ENCODE measurements at regions not wholly inside any gene's neighbourhood (a gene's known extent, or its start where the extent isn't known, plus 50 kb on each side); places are given as distances from the start of the nearest gene placed in this dataset.

GRCh38 chr9:82206946-82207345 is 218.4 kb downstream of the SPATA31D1 start:
- no peak overlapping the region for H2BK12ac ChIP-seq (ENCODE audit: low read length)
- H3K9ac ChIP-seq (ENCODE audit: low read length): no peak overlapping the region
- H3K9me3 ChIP-seq (ENCODE audit: insufficient read depth, low read depth, low read length): no peaks in the 10 kb centered on the region
- no peak overlapping the region for H3K27ac ChIP-seq (ENCODE audit: low read depth, low read length)
- H3K4me1 ChIP-seq (ENCODE audit: control insufficient read depth in 1 of 2, insufficient read depth in 2 of 2, low read length in 2 of 2): peaks cover 0 to 2% of the 10 kb centered on the region in 2 experiments
- no peak overlapping the region for H4K8ac ChIP-seq (ENCODE audit: low read depth, low read length)
- no peak overlapping the region for H4K12ac ChIP-seq (ENCODE audit: low read depth, low read length)
- H4K91ac ChIP-seq (ENCODE audit: low read depth, low read length): no peak overlapping the region
- H3K23ac ChIP-seq (ENCODE audit: low read length): no peak overlapping the region
- no peak overlapping the region for H3K14ac ChIP-seq (ENCODE audit: low read length)
- no peak overlapping the region for H2AK5ac ChIP-seq (ENCODE audit: low read length)
- H3K18ac ChIP-seq (ENCODE audit: low read length): no peak overlapping the region
- no peak overlapping the region for H3K4me3 ChIP-seq (ENCODE audit: low read depth, low read length)
- no peaks in the 10 kb centered on the region for H3K27me3 ChIP-seq (ENCODE audit: insufficient read depth, low read length)
- H2AFZ ChIP-seq (ENCODE audit: insufficient read depth, low read length, poor library complexity): no peak overlapping the region
- H2BK5ac ChIP-seq (ENCODE audit: low read depth, low read length, poor library complexity): no peak overlapping the region
- no peaks in the 10 kb centered on the region for H3K79me1 ChIP-seq (ENCODE audit: low read length)
- no peaks in the 10 kb centered on the region for H3K36me3 ChIP-seq (ENCODE audit: control insufficient read depth in 1 of 2, insufficient read depth in 2 of 2, low read length in 2 of 2)
- H3K79me2 ChIP-seq (ENCODE audit: control insufficient read depth, insufficient read depth, low read length, poor library complexity): no peaks in the 10 kb centered on the region
- no peak overlapping the region for H3K4me2 ChIP-seq (ENCODE audit: low read length)
- WGBS (ENCODE audit: extremely low coverage, insufficient coverage, insufficient read length): no CpG with 5 or more reads among the region's 1 CpG
- H2BK120ac ChIP-seq (ENCODE audit: insufficient read depth, low read length, poor library complexity): no peak overlapping the region
- no peak overlapping the region for H3K4ac ChIP-seq (ENCODE audit: low read depth, low read length)
- DNase-seq: no peak

GRCh38 chr9:82208741-82209450 is 220.3 kb downstream of the SPATA31D1 start:
- DNase-seq: peak in 1 of 2 donors; percentile 60
- Histone ChIP-seq H4K91ac (ENCODE audit: low read depth, low read length) (no peak overlapping the region), H3K27ac (ENCODE audit: low read depth, low read length) (no peak overlapping the region), H3K14ac (ENCODE audit: low read length) (no peak overlapping the region), H3K79me1 (ENCODE audit: low read length) (no peaks in the 10 kb centered on the region), H2BK5ac (ENCODE audit: low read depth, low read length, poor library complexity) (no peak overlapping the region), H2AK5ac (ENCODE audit: low read length) (no peak overlapping the region), H3K27me3 (ENCODE audit: insufficient read depth, low read length) (no peaks in the 10 kb centered on the region), H3K79me2 (ENCODE audit: control insufficient read depth, insufficient read depth, low read length, poor library complexity) (no peaks in the 10 kb centered on the region), H2AFZ (ENCODE audit: insufficient read depth, low read length, poor library complexity) (no peak overlapping the region), H4K8ac (ENCODE audit: low read depth, low read length) (no peak overlapping the region), H3K4me3 (ENCODE audit: low read depth, low read length) (no peak overlapping the region), H3K9me3 (ENCODE audit: insufficient read depth, low read depth, low read length) (no peaks in the 10 kb centered on the region), H4K12ac (ENCODE audit: low read depth, low read length) (no peak overlapping the region), H3K9ac (ENCODE audit: low read length) (no peak overlapping the region), H2BK120ac (ENCODE audit: insufficient read depth, low read length, poor library complexity) (no peak overlapping the region), H3K18ac (ENCODE audit: low read length) (no peak overlapping the region), H3K36me3 (ENCODE audit: control insufficient read depth in 1 of 2, insufficient read depth in 2 of 2, low read length in 2 of 2) (no peaks in the 10 kb centered on the region), H3K23ac (ENCODE audit: low read length) (no peak overlapping the region), H3K4ac (ENCODE audit: low read depth, low read length) (no peak overlapping the region), H3K4me2 (ENCODE audit: low read length) (no peak overlapping the region), H3K4me1 (ENCODE audit: control insufficient read depth in 1 of 2, insufficient read depth in 2 of 2, low read length in 2 of 2) (peaks cover 0 to 2% of the 10 kb centered on the region in 2 experiments), H2BK12ac (ENCODE audit: low read length) (no peak overlapping the region)
- WGBS (ENCODE audit: extremely low coverage, insufficient coverage, insufficient read length): 100% methylated on average over 1 of the region's 2 CpGs

- H3K23ac ChIP-seq (ENCODE audit: low read length): no peak overlapping the region
- H3K18ac ChIP-seq (ENCODE audit: low read length): no peak overlapping the region
- no peak overlapping the region for H4K12ac ChIP-seq (ENCODE audit: low read depth, low read length)
- no peaks in the 10 kb centered on the region for H3K79me1 ChIP-seq (ENCODE audit: low read length)
- H2BK12ac ChIP-seq (ENCODE audit: low read length): no peak overlapping the region
- H3K4me3 ChIP-seq (ENCODE audit: low read depth, low read length): no peak overlapping the region
- no peak overlapping the region for H2AK5ac ChIP-seq (ENCODE audit: low read length)
- H3K27ac ChIP-seq (ENCODE audit: low read depth, low read length): no peak overlapping the region
- H2BK5ac ChIP-seq (ENCODE audit: low read depth, low read length, poor library complexity): no peak overlapping the region
- no peak overlapping the region for H4K91ac ChIP-seq (ENCODE audit: low read depth, low read length)
- no peak overlapping the region for H4K8ac ChIP-seq (ENCODE audit: low read depth, low read length)
- H3K79me2 ChIP-seq (ENCODE audit: control insufficient read depth, insufficient read depth, low read length, poor library complexity): no peaks in the 10 kb centered on the region
- no peaks in the 10 kb centered on the region for H3K36me3 ChIP-seq (ENCODE audit: control insufficient read depth in 1 of 2, insufficient read depth in 2 of 2, low read length in 2 of 2)
- peaks cover 0 to 2% of the 10 kb centered on the region in 2 experiments for H3K4me1 ChIP-seq (ENCODE audit: control insufficient read depth in 1 of 2, insufficient read depth in 2 of 2, low read length in 2 of 2)
- no peaks in the 10 kb centered on the region for H3K27me3 ChIP-seq (ENCODE audit: insufficient read depth, low read length)
- WGBS (ENCODE audit: extremely low coverage, insufficient coverage, insufficient read length): no CpG with 5 or more reads among the region's 1 CpG
- H2BK120ac ChIP-seq (ENCODE audit: insufficient read depth, low read length, poor library complexity): no peak overlapping the region
- no peaks in the 10 kb centered on the region for H3K9me3 ChIP-seq (ENCODE audit: insufficient read depth, low read depth, low read length)
- no peak overlapping the region for H3K14ac ChIP-seq (ENCODE audit: low read length)
- H2AFZ ChIP-seq (ENCODE audit: insufficient read depth, low read length, poor library complexity): no peak overlapping the region
- no peak overlapping the region for H3K9ac ChIP-seq (ENCODE audit: low read length)
- no peak overlapping the region for H3K4ac ChIP-seq (ENCODE audit: low read depth, low read length)
- no peak for DNase-seq
- H3K4me2 ChIP-seq (ENCODE audit: low read length): no peak overlapping the region
Measured at GRCh38 chr9:82209797-82210470, 221.4 kb downstream of the SPATA31D1 start.

- Histone ChIP-seq H3K4me1 (ENCODE audit: control insufficient read depth in 1 of 2, insufficient read depth in 2 of 2, low read length in 2 of 2) (peaks cover 0 to 2% of the 10 kb centered on the region in 2 experiments), H4K8ac (ENCODE audit: low read depth, low read length) (no peak overlapping the region), H3K4me2 (ENCODE audit: low read length) (no peak overlapping the region), H2BK12ac (ENCODE audit: low read length) (no peak overlapping the region), H4K91ac (ENCODE audit: low read depth, low read length) (no peak overlapping the region), H2BK5ac (ENCODE audit: low read depth, low read length, poor library complexity) (no peak overlapping the region), H3K14ac (ENCODE audit: low read length) (no peak overlapping the region), H3K9ac (ENCODE audit: low read length) (no peak overlapping the region), H3K4me3 (ENCODE audit: low read depth, low read length) (no peak overlapping the region), H3K27me3 (ENCODE audit: insufficient read depth, low read length) (no peaks in the 10 kb centered on the region), H3K79me2 (ENCODE audit: control insufficient read depth, insufficient read depth, low read length, poor library complexity) (no peaks in the 10 kb centered on the region), H3K27ac (ENCODE audit: low read depth, low read length) (no peak overlapping the region), H3K18ac (ENCODE audit: low read length) (no peak overlapping the region), H2AK5ac (ENCODE audit: low read length) (no peak overlapping the region), H3K36me3 (ENCODE audit: control insufficient read depth in 1 of 2, insufficient read depth in 2 of 2, low read length in 2 of 2) (no peaks in the 10 kb centered on the region), H2AFZ (ENCODE audit: insufficient read depth, low read length, poor library complexity) (no peak overlapping the region), H3K4ac (ENCODE audit: low read depth, low read length) (no peak overlapping the region), H3K23ac (ENCODE audit: low read length) (no peak overlapping the region), H3K79me1 (ENCODE audit: low read length) (no peaks in the 10 kb centered on the region), H3K9me3 (ENCODE audit: insufficient read depth, low read depth, low read length) (peaks cover 2% of the 10 kb centered on the region), H2BK120ac (ENCODE audit: insufficient read depth, low read length, poor library complexity) (no peak overlapping the region), H4K12ac (ENCODE audit: low read depth, low read length) (no peak overlapping the region)
- no peak for DNase-seq
- WGBS (ENCODE audit: extremely low coverage, insufficient coverage, insufficient read length): no CpG with 5 or more reads among the region's 1 CpG
Measured at GRCh38 chr9:82212885-82213284, 224.3 kb downstream of the SPATA31D1 start.

Data from trophoblast cell (in vitro differentiated cells and primary cell).